SU-DHL-6 (cell line): ENCODE measurements at regions not wholly inside any gene's neighbourhood (a gene's known extent, or its start where the extent isn't known, plus 50 kb on each side); places are given as distances from the start of the nearest gene placed in this dataset.

Experiments used
- H2AFZ ChIP-seq: fragments of 200-600 bp; sonication (generic); 2 replicates; pipeline ENCODE4 v1.6.1; 2014; ENCODE audit warnings: low read depth, mild to moderate bottlenecking, moderate library complexity, mixed read lengths, antibody characterized with exemption, low read length; ENCODE audit not compliant: severe bottlenecking
- H3F3A ChIP-seq: fragments of 200-600 bp; shearing (Covaris generic); 2 replicates; pipeline ENCODE4 v1.6.0; 2016; ENCODE audit warnings: antibody characterized with exemption, mild to moderate bottlenecking; ENCODE audit not compliant: insufficient read depth
- H3K27ac ChIP-seq: fragments of 200-600 bp; sonication (generic); 2 replicates; pipeline ENCODE4 v1.5.1; 2016; ENCODE audit warnings: low read depth, mild to moderate bottlenecking, low read length, moderate library complexity, mixed read lengths
- H3K27me3 ChIP-seq: fragments of 200-600 bp; sonication (generic), shearing (Covaris generic); 2 replicates; pipeline ENCODE4 v1.6.0; 2014; ENCODE audit warnings: mild to moderate bottlenecking, low read length
- H3K36me3 ChIP-seq: fragments of 200-600 bp; sonication (generic); 2 replicates; pipeline ENCODE4 v1.6.1; 2014; ENCODE audit warnings: mild to moderate bottlenecking, low read length, mixed read lengths
- H3K4me2 ChIP-seq: fragments of 300-600, 200-600 bp; shearing (Covaris generic), sonication (generic); 2 replicates; pipeline ENCODE4 v1.6.0; 2014; ENCODE audit warnings: low read length, low read depth, mild to moderate bottlenecking; ENCODE audit not compliant: poor library complexity, severe bottlenecking
- H3K4me3 ChIP-seq: fragments of 200-600 bp; sonication (generic); 2 replicates; pipeline ENCODE4 v1.5.1; 2014; ENCODE audit warnings: antibody characterized with exemption, low read length, mild to moderate bottlenecking, mixed read lengths; ENCODE audit not compliant: insufficient read depth, poor library complexity, severe bottlenecking
- H3K79me2 ChIP-seq: fragments of 200-600 bp; sonication (generic); 2 replicates; pipeline ENCODE4 v1.6.1; 2014; ENCODE audit warnings: mild to moderate bottlenecking, low read length, moderate library complexity; ENCODE audit not compliant: insufficient read depth
- H3K9ac ChIP-seq: fragments of 200-600 bp; sonication (generic); 2 replicates; pipeline ENCODE4 v1.7.0; 2014; ENCODE audit warnings: mild to moderate bottlenecking, low read length
- H3K9me2 ChIP-seq: fragments of 200-600 bp; sonication (generic); replicated peaks from 2 replicates; pipeline ENCODE4 v1.6.1; 2014; ENCODE audit warnings: low read length; ENCODE audit not compliant: insufficient read depth
- H3K9me3 ChIP-seq: fragments of 200-600 bp; sonication (generic); 2 replicates; pipeline ENCODE4 v1.6.1; 2014; ENCODE audit warnings: low read length, mixed read lengths; ENCODE audit not compliant: insufficient read depth
- H4K20me1 ChIP-seq: fragments of 200-600 bp; sonication (generic); 2 replicates; pipeline ENCODE4 v1.6.1; 2014; ENCODE audit warnings: low read depth, mild to moderate bottlenecking, antibody characterized with exemption, low read length, moderate library complexity, mixed read lengths
- CTCF ChIP-seq: fragments of 200-600 bp; sonication (generic); IDR thresholded peaks from one replicate; pipeline ENCODE4 v1.5.1; 2017; ENCODE audit warnings: antibody characterized with exemption, mild to moderate bottlenecking, low read length, moderate library complexity; ENCODE audit not compliant: insufficient read depth, poor library complexity, severe bottlenecking
- EZH2phosphoT487 ChIP-seq: fragments of 200-600 bp; sonication (generic), shearing (Covaris generic); conservative IDR thresholded peaks from 2 replicates; pipeline ENCODE4 v1.6.1; 2018; ENCODE audit warnings: mild to moderate bottlenecking, antibody characterized with exemption, low read length, moderate library complexity, mixed read lengths

GRCh38 chr19:27750391-27751043, 1462.4 kb downstream of the UQCRFS1 start:
- Histone ChIP-seq H3F3A (no peaks in the 10 kb centered on the region), H3K27ac (no peak overlapping the region), H2AFZ (no peak overlapping the region), H3K4me2 (no peak overlapping the region), H3K79me2 (0 out of 2 replicates have a peak, but pooled peaks cover 3% of the 10 kb centered on the region), H3K4me3 (no peak overlapping the region), H3K36me3 (no peaks in the 10 kb centered on the region), H3K9ac (no peak overlapping the region), H3K27me3 (no peaks in the 10 kb centered on the region), H3K9me3 (no peaks in the 10 kb centered on the region), H3K9me2 (no peaks in the 10 kb centered on the region), H4K20me1 (no peaks in the 10 kb centered on the region)
- no peak for TF ChIP-seq CTCF
- no peak for TF ChIP-seq EZH2phosphoT487

GRCh38 chr19:27748551-27749152, 1464.3 kb downstream of the UQCRFS1 start:
- no peaks in the 10 kb centered on the region for H3K27me3 ChIP-seq
- no peak overlapping the region for H3K4me3 ChIP-seq
- no peak overlapping the region for H3K4me2 ChIP-seq
- no peaks in the 10 kb centered on the region for H3K9me3 ChIP-seq
- H3K36me3 ChIP-seq: no peaks in the 10 kb centered on the region
- no peaks in the 10 kb centered on the region for H3K79me2 ChIP-seq
- no peaks in the 10 kb centered on the region for H4K20me1 ChIP-seq
- H3K9me2 ChIP-seq: no peaks in the 10 kb centered on the region; the same call in 1 of the 2 replicates
- no peak for TF ChIP-seq CTCF
- no peak for TF ChIP-seq EZH2phosphoT487
- H3F3A ChIP-seq: no peaks in the 10 kb centered on the region
- no peak overlapping the region for H3K27ac ChIP-seq
- no peak overlapping the region for H3K9ac ChIP-seq
- no peak overlapping the region for H2AFZ ChIP-seq

GRCh38 chr19:27746691-27747380, 1466.1 kb downstream of the UQCRFS1 start:
- H2AFZ ChIP-seq: no peak overlapping the region
- no peaks in the 10 kb centered on the region for H3K36me3 ChIP-seq
- no peak overlapping the region for H3K27ac ChIP-seq
- H3K79me2 ChIP-seq: no peaks in the 10 kb centered on the region
- H4K20me1 ChIP-seq: no peaks in the 10 kb centered on the region
- no peaks in the 10 kb centered on the region for H3F3A ChIP-seq
- H3K4me3 ChIP-seq: no peak overlapping the region
- no peaks in the 10 kb centered on the region; the same call in 1 of the 2 replicates for H3K9me2 ChIP-seq
- no peak overlapping the region for H3K4me2 ChIP-seq
- no peaks in the 10 kb centered on the region for H3K9me3 ChIP-seq
- no peaks in the 10 kb centered on the region for H3K27me3 ChIP-seq
- TF ChIP-seq EZH2phosphoT487: no peak
- no peak for TF ChIP-seq CTCF
- no peak overlapping the region for H3K9ac ChIP-seq
